Tibial nerve (tissue), 4 donors: ENCODE measurements at regions not wholly inside any gene's neighbourhood (a gene's known extent, or its start where the extent isn't known, plus 50 kb on each side); places are given as distances from the start of the nearest gene placed in this dataset.

ENCODE experiments used
- DNase-seq, 2 donors: peaks; one replicate each; pipeline ENCODE4 v3.0.0-alpha.2; 2019; ENCODE audit warnings: low spot score in 2 of 2
- H3K27ac ChIP-seq, 4 donors: fragments of 200-600 bp; sonication (generic) in 3 of 4; one replicate each; pipeline ENCODE4 v1.5.1; 2017 to 2019; ENCODE audit warnings: mild to moderate bottlenecking in 1 of 4
- H3K27me3 ChIP-seq, 2 donors: fragments of 200-600 bp; sonication (generic) in 1 of 2; one replicate each; pipeline versions ENCODE4 v1.5.1 to v1.6.0; 2017 to 2019
- H3K36me3 ChIP-seq, 3 donors: fragments of 200-600 bp; sonication (generic); one replicate each; pipeline ENCODE4 v1.5.1; 2018 to 2019
- H3K4me1 ChIP-seq, 4 donors: fragments of 200-600 bp; sonication (generic) in 3 of 4; one replicate each; pipeline ENCODE4 v1.5.1; 2017 to 2019
- H3K4me3 ChIP-seq, 4 donors: fragments of 200-600 bp; sonication (generic) in 3 of 4; one replicate each; pipeline ENCODE4 v1.5.1; 2017 to 2019; ENCODE audit warnings: mild to moderate bottlenecking in 1 of 4, moderate library complexity in 1 of 4
- H3K9me3 ChIP-seq, 4 donors: fragments of 200-600 bp; sonication (generic) in 3 of 4; one replicate each; pipeline ENCODE4 v1.5.1; 2017 to 2019
- EP300 ChIP-seq, 2 donors: sonication (generic); formaldehyde crosslinking; IDR thresholded peaks; one replicate each; pipeline ENCODE4 v1.6.1; 2017; ENCODE audit warnings: antibody characterized with exemption in 2 of 2, mild to moderate bottlenecking in 1 of 2
- POLR2A ChIP-seq, 2 donors: fragments of 450-650 bp; IDR thresholded peaks; one replicate each; pipeline ENCODE4 v1.6.1; 2017; ENCODE audit warnings: antibody characterized with exemption in 2 of 2, mild to moderate bottlenecking in 2 of 2, moderate library complexity in 2 of 2
- WGBS, 2 donors: methylation state at CpG; one replicate each; pipeline ENCODE4 v1.1.5; 2018; 5-methylcytosine and 5-hydroxymethylcytosine counted together
- TF ChIP-seq, protein P1 (sequence below), 5 experiments: fragments of 200-600 bp in 3 of 5; fragments of 450-650 bp in 2 of 5; sonication (generic) in 3 of 5; IDR thresholded peaks; one replicate each; pipeline ENCODE4 v1.5.1; 2016 to 2019; ENCODE audit warnings: antibody characterized with exemption in 5 of 5, mild to moderate bottlenecking in 3 of 5, moderate library complexity in 2 of 5

DNA sequence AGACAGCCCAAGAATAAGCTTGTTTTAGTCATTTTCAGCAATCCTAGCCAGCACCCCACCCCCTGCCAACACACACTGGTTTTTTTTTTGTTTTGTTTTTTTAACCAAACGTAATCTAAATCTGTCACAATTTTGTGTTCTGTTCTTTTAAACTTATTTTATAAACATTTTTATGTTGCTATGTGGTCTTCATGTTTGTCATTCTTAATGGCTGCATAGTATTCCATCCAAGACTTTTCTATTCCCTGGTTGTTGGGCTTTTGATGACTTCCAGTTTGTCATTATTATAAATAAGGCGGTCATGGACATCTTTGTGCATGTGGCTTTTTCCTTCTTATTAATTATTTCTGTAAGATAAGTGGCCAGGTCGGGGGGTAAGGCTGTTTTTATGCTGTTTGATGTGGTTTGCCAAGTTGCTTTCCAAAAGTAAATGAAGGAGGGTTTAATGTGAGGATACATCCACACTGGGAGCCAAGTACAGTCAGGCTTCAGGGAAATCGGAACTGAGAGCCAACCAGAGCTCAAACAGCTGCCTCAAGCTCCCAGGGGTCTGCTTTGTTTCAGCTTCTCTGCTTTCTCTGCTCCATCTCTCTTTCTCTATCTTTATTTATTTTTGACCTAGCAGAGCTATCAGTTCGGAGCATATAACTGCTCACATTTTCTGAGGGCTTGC is 125.8 kb downstream of the VEGFA start:
- no peak for DNase-seq
- Histone ChIP-seq H3K9me3 (no peaks in the 10 kb centered on the region), H3K4me3 (no peak overlapping the region), H3K27me3 (peaks cover 0 to 9% of the 10 kb centered on the region in 2 donors), H3K27ac (no peak overlapping the region), H3K36me3 (no peaks in the 10 kb centered on the region), H3K4me1 (peaks cover 0 to 3% (median 0%) of the 10 kb centered on the region in 4 donors)
- TF ChIP-seq EP300 (IDR thresholded peaks at IDR 0.05) (no peak), POLR2A (IDR thresholded peaks at IDR 0.05) (no peak)
- TF ChIP-seq, protein P1, sequence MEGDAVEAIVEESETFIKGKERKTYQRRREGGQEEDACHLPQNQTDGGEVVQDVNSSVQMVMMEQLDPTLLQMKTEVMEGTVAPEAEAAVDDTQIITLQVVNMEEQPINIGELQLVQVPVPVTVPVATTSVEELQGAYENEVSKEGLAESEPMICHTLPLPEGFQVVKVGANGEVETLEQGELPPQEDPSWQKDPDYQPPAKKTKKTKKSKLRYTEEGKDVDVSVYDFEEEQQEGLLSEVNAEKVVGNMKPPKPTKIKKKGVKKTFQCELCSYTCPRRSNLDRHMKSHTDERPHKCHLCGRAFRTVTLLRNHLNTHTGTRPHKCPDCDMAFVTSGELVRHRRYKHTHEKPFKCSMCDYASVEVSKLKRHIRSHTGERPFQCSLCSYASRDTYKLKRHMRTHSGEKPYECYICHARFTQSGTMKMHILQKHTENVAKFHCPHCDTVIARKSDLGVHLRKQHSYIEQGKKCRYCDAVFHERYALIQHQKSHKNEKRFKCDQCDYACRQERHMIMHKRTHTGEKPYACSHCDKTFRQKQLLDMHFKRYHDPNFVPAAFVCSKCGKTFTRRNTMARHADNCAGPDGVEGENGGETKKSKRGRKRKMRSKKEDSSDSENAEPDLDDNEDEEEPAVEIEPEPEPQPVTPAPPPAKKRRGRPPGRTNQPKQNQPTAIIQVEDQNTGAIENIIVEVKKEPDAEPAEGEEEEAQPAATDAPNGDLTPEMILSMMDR (IDR thresholded peaks at IDR 0.05) = no peak
- WGBS, 2 donors = 67 to 70% methylated on average over 5 of the region's 5 CpGs

DNA sequence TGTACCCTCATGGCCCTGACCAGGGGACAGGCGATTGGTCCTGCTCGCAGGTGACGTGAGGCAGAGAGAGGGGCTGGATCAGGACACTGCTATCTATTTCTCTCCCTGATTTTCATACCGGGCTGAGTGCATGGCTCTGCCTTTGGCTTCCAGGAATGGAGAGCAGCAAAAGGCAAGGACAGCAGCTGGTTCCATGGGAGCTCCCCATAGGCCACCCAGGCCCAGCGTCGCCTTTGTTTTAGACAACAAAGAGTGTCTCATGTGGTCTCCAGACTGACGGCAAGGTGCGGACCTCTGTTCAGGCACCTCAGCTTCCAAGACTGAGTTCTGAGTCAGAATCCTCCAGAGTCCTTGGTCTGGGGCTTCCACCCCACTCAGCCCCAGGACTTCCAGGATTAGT is 123.1 kb downstream of the VEGFA start:
- Histone ChIP-seq H3K36me3 (no peaks in the 10 kb centered on the region), H3K9me3 (no peaks in the 10 kb centered on the region), H3K4me3 (no peak overlapping the region), H3K27ac (no peak overlapping the region), H3K4me1 (peaks cover 0 to 3% (median 0%) of the 10 kb centered on the region in 4 donors), H3K27me3 (peaks cover 0 to 10% of the 10 kb centered on the region in 2 donors)
- TF ChIP-seq, protein P1 (IDR thresholded peaks at IDR 0.05) = no peak
- DNase-seq = no peak
- 84 to 92% methylated on average over 8 of the region's 8 CpGs for WGBS, 2 donors

DNA sequence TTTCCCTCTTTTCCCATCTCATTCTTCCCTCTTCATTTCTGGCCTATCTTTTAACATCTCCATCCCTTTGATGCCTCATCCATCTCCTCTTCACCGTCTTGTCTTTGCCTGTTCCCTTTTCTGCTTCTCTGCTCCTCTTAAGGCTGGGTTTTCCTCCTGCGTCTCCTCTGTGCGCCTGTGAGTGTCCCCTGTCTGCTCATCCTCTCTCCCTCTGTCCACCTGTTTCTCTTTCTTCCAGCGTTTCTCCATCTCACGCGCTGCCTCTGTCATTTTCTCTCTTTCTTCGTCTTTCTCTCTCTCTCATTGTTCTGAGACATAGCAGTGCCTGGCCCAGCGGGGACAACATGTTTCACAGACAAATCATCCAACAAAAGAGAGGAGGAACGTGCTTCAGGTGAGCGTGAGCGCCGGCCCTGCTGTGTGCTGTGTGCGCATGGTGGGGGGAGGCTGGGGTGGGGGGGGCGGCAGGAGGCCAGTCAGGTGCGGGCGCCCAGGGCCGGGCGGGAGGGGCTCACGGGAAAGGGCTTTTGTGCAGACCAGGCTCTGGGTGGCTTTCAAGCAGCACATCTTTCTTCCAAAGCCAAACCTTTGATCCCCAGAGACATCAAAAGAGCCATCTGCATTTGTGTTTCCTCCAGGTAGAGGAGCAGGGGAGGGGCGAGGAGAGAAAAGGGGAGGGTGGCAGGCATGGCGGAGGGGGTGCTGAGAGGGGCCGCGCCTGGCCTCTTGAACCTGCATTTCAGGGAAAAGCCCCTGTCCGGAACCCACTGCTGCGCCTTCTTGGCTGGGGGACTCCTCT is 121.3 kb downstream of the VEGFA start:
- Histone ChIP-seq H3K4me1 (peaks cover 0 to 7% (median 0%) of the 10 kb centered on the region in 4 donors), H3K27ac (no peak overlapping the region), H3K4me3 (no peak overlapping the region), H3K27me3 (peaks cover 0 to 10% of the 10 kb centered on the region in 2 donors), H3K9me3 (no peaks in the 10 kb centered on the region), H3K36me3 (no peaks in the 10 kb centered on the region)
- 38 to 48% methylated on average over 25 of the region's 25 CpGs for WGBS, 2 donors
- TF ChIP-seq POLR2A (IDR thresholded peaks at IDR 0.05) (no peak), EP300 (IDR thresholded peaks at IDR 0.05) (no peak)
- TF ChIP-seq, protein P1 (IDR thresholded peaks at IDR 0.05) = no peak
- DNase-seq = no peak

DNA sequence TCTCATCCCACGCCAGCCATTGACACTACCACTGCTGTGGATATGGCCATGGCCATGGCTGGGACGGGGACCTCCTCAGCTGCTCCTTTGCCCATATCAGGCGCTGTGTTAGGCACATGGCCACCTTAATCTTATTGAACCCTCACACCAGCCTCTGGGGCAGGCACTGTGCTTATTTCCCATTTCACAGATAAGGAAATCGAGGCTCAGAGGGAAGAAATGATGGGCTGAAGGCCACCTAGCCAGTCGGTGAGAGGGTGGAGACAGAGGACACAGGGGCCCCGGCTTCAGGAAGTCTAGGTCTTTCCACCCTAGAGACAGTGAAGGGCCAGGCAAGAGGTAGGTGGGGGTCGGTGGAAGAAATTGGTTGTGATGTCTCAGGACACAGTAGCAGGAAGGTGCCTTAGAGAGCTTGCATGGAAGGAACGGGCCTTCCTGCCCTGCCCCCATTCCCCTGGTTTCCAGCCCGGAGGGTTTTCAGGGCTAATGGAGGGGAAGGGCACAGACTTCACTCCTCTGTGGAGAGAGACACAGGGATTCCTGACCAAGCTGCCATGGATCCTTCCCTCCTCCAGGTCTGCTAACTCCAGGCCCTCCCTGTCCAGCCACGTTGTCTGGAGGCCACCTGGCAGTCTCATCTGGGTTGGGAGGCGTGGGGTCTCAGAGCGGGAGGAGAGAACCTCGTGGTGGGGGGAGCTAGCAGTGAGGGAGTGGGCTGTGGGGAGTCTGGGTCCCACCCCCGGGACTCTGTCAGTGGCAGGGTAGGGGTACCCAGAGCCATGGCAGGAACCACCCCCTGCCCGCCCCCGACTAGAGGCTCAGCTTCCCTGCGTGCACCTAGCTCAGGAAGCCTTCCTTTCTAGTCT is 120.4 kb downstream of the VEGFA start:
- Histone ChIP-seq H3K27me3 (peaks cover 0 to 10% of the 10 kb centered on the region in 2 donors), H3K9me3 (no peaks in the 10 kb centered on the region), H3K27ac (no peak overlapping the region), H3K4me3 (no peak overlapping the region), H3K4me1 (peaks cover 0 to 7% (median 0%) of the 10 kb centered on the region in 4 donors), H3K36me3 (no peaks in the 10 kb centered on the region)
- WGBS, 2 donors = 71% methylated on average over 15 to 17 of the region's 17 CpGs
- TF ChIP-seq, protein P1 (IDR thresholded peaks at IDR 0.05) = no peak
- TF ChIP-seq POLR2A (IDR thresholded peaks at IDR 0.05) = no peak
- TF ChIP-seq EP300 (IDR thresholded peaks at IDR 0.05) = no peak
- DNase-seq = no peak
